H54 (cell line): ENCODE measurements at regions not wholly inside any gene's neighbourhood (a gene's known extent, or its start where the extent isn't known, plus 50 kb on each side); places are given as distances from the start of the nearest gene placed in this dataset.

Source experiments
- DNase-seq: peaks from one replicate; pipeline ENCODE4 v3.0.0; 2011; ENCODE audit warnings: low spot score, mixed read lengths; ENCODE audit not compliant: insufficient read length
- FAIRE-seq: peaks from 3 replicates; lab custom pipeline; 2011; peaks lifted over from hg19 to GRCh38; lab: Jason Lieb, UNC
- POLR2A ChIP-seq: IDR thresholded peaks from 2 replicates; pipeline ENCODE4 v1.6.1; 2011; ENCODE audit warnings: low read depth, mild to moderate bottlenecking, low read length

DNA sequence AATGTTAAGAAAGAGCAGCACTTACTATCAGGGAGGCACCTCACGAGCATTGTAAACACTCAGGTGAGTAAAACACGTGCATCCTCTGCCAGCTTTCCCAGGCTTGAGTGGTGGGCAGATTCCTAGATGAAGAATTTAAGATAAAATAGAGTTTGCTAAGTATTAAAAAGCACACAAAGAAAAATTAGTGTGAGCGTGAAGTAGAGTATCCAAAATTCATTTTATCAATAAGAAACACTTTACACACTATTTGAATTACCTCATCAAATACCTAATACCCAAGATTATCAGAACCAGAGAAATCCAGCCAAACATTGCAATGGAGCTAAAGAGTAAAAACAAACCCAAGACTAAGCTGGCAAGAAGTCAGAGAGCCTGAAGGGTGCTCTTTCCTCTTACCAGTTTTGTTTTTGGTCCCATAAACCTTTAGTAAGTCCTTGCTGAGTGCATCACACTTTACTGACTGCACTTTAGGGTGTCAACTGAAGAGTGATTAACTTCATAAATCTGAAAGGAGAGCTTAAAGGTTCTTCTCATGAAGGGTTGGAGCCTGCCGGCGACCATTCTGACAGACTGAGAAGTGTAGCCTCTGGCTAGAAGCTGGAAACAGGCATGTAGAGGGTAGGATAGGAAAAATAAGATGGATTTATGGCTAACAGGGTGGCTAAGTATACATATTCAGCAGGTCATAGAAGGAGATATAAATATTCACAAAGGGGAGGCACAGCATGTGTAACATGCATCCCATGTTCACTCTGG lies 151.1 kb downstream of the SLC7A11 start:
- DNase-seq: no peak
- TF ChIP-seq POLR2A: no peak
- FAIRE-seq: no peak

DNA sequence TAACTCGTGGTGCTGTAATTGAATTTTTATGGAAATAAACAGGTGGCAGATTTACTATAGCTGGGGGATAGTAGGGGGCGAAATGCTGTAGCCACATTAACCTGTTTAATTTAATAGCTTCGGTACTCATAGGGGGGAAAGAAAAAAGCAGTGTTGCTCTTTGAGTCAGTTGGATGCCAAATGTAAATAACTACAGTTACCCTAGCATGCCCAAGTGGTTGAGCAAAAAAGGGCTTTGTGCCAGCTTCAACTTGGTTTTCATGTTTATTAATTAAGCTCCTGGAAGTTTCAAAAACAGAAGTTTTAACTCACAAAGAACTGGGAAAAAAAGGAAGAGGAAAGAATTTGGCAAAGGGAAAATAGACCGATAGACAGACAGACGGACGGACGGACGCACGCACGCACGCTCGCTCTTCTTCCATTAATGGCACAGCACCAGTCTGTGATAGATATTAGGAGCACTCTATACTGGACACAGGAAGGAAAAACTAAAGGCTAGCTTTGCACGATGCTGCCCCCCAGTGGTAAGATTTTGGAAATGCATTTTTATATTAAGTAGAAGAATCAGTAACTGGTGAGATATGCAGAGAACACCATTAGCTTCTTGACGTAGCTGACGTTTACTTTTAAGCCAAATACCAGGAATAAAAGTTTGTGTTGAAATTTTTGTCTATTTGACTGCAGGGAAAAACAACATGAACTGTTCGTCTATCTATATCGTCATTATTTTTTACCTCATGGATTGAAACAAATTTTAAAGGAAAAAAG lies 151.8 kb downstream of the SLC7A11 start:
- FAIRE-seq (no peak), DNase-seq (peak; percentile 57)
- no peak for TF ChIP-seq POLR2A

DNA sequence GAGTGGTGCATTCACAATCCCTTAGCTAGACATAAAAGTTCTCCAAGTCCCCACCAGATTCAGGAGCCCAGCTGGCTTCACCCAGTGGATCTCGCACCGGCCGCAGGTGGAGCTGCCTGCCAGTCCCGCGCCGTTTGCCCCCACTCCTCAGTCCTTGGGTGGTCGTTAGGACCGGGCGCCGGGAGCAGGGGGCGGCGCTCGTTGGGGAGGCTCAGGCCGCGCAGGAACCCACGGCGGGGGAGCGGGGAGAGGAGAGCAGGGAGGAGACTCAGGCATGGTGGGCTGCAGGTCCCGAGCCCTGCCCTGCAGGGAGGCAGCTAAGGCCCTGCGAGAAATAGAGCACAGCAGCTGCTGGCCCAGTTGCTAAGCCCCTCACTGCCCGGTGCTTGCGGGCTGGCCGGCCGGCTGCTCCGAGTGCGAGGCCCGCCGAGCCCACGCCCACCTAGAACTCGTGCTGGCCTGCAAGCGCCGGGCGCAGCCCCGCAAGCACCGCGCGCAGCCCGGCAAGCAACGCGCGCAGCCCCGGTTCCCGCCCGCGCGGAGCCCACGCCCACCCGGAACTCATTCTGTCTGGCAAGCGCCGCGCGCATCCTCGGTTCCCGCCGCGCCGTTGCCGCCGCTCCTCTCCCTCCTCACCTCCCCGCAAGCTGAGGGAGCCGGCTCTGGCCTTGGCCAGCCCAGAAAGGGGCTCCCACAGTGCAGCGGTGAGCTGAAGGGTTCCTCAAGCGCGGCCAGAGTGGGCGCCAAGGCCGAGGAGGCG lies 153.5 kb downstream of the SLC7A11 start:
- DNase-seq: no peak
- TF ChIP-seq POLR2A: no peak
- no peak for FAIRE-seq

DNA sequence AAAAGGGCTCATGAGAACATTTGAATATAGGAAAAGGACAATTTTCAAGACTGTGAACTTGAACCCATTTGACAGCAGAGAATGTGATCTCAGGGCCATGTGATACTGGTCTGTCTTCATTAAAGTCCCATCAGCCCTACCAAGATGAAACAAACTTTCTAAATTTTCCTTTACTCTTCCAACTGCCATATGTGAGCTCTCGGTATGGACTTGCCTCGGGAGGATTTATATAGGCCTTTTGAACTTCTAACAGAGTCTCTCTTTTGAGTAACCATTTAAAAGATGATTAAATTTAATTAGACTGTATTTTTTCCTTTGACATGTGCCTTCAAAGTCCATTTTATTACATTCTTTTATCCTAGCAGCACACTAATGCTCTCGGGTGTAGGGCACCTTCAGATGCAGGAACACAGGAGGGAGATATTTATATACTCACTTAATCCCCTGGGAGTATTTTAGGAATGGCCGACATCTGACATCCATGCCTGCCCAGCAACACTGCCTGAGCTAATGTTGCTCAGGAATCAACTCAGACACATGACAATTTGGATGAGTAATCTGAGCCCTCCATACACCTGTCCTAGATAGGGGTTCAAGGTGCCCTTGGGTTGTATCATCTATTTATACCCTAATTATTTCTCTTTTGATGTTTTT lies 155.0 kb downstream of the SLC7A11 start:
- DNase-seq (no peak), FAIRE-seq (no peak)
- no peak for TF ChIP-seq POLR2A

DNA sequence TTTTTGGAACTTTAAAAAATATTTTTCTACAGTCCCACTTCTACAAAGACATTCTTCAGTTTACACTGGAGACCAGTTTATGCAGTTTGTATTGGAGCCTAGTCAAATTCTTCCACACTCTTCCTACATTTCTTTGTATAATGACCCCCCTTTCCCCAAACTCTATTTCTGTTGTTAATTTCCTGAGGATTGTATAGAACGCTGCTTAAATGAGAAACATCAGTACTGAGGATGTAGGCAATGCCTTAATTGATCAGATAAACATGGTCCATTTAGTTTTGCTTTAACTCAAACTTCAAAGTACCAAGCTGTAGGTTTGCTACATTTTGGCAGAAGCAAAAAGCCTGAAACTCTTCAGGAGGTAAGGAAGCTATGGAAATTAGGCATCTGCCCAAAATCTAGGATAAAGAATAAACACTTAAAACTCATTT lies 155.5 kb downstream of the SLC7A11 start:
- no peak for TF ChIP-seq POLR2A
- FAIRE-seq (no peak), DNase-seq (no peak)

DNA sequence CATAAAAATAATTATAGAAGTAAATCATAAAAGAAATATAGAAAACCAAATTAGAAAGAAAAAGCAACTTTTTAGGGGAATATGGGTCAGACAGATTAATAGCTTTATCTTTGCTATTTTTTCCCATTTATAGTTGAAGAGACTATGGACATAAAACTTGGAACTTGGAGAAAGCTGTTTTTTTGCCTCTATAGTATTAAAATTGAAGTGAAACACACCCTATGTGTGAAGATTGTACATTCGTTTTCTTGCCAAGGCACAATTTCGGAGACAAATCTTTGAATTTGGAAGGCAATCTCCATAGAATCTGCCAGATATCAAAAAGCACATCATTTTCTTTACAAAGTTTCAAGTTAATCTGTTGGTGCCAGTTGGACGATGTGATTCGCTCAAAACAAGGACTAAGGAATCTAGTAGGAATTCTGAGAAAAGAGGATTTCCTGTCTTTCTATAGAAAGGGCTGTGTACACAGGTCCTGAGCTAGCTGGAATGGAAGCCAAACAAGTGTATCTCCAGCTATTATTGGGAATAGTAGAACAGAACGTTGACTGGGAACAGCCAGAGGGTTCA lies 156.3 kb downstream of the SLC7A11 start:
- no peak for TF ChIP-seq POLR2A
- FAIRE-seq: no peak
- DNase-seq: no peak

DNA sequence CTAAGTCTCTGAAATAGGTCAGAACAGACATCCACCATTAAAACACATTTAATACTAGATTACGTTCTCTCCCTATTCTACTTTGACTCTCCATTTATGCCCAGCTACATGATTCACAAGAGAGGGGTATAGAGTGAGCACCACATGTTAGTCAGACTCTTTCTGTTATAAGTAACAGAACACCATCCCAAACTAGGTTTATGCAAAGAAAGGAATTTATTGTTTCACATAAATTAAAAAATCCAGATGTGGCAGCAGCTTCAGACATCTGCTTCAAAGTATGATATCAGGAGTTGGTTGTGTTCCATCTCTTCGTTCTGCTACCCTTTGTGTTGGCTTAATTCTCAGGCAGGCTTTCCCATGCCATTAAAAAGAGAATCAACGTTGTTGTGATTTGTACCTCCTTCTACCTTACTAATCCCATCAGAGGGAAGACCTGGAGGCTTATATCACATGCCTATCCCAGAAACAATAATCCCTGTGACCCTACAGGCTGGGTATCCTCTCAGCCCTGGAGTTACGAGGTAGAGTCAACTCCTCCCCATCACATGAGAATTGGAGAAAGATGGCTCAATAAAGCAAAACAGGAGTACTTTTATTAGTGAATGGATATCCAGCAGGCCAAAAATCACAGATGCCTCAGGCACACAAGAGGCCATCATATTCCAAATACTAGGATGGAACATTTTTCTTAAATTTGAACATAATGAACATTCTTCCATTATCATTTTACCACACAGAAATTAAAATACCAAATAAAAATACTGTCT lies 163.2 kb downstream of the SLC7A11 start:
- DNase-seq (no peak), FAIRE-seq (no peak)
- TF ChIP-seq POLR2A: no peak

DNA sequence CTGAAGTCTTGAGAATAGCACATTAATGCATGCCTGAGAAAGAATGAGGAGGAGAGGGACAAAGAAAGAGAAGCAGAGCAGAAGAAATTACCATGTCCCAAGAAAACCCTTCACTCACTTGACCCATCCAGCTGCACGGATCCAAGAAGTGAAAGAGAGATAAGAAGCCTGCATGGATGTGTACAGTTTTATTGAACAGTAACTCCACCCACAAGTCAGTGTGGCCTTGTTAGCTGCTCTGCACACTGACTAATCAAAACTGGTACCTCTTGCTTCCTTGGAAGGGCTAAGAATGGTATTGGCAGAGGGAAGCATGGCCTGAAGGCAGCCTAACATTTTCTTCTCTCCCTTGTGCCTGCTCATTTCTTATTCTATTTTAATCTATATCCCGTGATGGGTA lies 163.9 kb downstream of the SLC7A11 start:
- TF ChIP-seq POLR2A: no peak
- no peak for FAIRE-seq
- DNase-seq: no peak

DNA sequence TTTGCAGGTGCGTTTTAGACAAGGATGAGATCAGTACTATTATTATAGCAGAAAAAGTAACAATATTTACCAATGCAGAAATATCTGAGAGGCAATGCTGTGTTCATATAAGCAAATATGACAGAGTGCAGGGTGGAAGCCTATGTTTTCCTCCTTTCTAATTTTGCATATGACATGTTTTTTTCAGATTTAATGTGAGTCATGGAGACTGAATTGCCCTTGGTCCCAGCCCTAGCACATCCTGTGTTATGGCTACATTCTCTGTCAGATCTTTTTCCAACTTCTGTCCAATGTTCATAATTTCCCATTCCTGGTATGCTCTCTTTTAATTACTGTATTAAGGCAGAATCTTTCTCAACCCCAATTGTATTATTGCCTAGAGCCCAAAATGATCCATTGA lies 165.6 kb downstream of the SLC7A11 start:
- FAIRE-seq (no peak), DNase-seq (no peak)
- no peak for TF ChIP-seq POLR2A

DNA sequence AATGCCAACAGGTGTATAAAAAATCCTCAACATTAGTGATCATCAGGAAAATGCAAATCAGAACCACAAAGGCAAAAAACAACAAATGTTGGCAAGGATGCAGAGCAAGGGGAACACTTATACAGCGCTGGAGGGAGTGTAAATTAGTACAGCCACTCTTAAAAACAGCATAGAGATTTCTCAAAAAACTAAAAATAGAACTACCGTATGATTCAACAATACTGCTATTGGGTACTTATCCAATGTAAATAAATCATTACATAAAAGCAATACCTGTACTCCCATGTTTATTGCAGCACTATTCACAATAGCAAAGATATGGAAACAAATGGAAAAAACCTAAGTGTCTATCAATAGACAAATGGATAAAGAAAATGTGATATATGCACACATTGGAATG lies 171.3 kb downstream of the SLC7A11 start:
- DNase-seq: no peak
- no peak for TF ChIP-seq POLR2A
- no peak for FAIRE-seq

DNA sequence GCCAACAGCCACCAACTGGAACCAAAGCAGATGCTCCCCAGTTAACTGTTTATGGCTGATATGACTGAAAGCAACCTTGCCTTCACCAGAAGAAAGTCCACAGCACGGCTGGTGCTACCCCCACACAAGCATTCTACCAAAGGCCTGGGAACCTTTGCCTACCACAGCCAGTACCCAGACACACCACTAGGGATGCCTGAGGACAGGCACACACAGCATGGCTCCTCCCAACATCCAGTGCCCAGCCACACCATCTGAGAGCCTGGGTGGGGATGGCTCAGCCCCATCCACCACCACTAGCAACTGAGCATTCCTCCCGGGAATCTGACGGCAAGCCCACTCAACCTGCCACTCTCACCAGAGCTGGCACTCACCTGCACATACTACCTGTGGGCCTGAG lies 178.6 kb downstream of the SLC7A11 start:
- TF ChIP-seq POLR2A: no peak
- FAIRE-seq: no peak
- no peak for DNase-seq

DNA sequence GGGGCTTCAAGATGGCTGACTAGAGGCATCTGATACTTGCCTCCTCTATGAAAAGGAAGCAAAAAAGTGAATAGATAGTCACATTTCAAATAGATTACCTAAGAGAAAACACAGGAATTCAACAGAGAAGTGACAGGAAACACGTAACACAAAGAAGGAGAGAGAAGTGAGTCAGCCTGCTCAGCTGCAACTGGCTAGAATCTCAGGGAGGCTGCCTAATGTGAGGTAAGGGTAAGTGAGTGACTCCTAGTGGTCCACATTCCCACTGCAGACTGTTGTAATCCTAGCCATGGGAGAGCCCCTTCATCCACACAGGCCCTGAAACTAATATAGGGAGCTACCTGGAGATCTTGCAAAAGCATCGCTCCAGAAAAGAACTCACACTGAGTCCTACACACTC lies 179.2 kb downstream of the SLC7A11 start:
- FAIRE-seq (no peak), DNase-seq (no peak)
- no peak for TF ChIP-seq POLR2A

DNA sequence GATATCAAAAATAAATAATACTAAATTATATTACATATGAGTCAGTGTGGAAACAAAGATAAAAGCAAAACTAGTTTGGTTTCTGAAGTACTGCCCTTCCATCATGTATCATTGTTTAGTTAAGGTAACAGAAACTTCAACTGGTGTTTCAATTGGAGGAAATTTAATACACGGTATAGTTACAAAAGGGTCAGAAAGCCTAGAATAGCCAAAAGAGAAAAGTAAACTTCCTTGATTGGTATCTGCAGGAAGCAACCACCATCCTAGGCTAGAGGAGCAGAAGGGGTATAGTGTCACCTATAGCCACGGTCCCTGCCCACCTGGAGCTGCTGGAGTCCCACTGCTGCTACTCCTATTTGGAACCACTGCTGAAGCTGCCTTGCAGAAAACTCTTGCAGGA lies 185.6 kb downstream of the SLC7A11 start:
- FAIRE-seq: no peak
- TF ChIP-seq POLR2A: no peak
- DNase-seq: no peak
